Stomach (tissue), 4 donors: ENCODE measurements at regions not wholly inside any gene's neighbourhood (a gene's known extent, or its start where the extent isn't known, plus 50 kb on each side); places are given as distances from the start of the nearest gene placed in this dataset.

Experiments
- CTCF ChIP-seq, 7 experiments: fragments of 450-650 bp in 4 of 7; fragments of 200-600 bp in 3 of 7; sonication (generic) in 3 of 7; IDR thresholded peaks; one replicate each; pipeline ENCODE4 v1.5.1; 2016 to 2019; ENCODE audit warnings: antibody characterized with exemption in 7 of 7, control low read depth in 2 of 7, mild to moderate bottlenecking in 1 of 7
- POLR2A ChIP-seq, 4 donors: fragments of 450-650 bp; IDR thresholded peaks; one replicate each; pipeline ENCODE4 v1.6.1; 2016; ENCODE audit warnings: antibody characterized with exemption in 4 of 4, control low read depth in 2 of 4, mild to moderate bottlenecking in 1 of 4, moderate library complexity in 1 of 4

DNA sequence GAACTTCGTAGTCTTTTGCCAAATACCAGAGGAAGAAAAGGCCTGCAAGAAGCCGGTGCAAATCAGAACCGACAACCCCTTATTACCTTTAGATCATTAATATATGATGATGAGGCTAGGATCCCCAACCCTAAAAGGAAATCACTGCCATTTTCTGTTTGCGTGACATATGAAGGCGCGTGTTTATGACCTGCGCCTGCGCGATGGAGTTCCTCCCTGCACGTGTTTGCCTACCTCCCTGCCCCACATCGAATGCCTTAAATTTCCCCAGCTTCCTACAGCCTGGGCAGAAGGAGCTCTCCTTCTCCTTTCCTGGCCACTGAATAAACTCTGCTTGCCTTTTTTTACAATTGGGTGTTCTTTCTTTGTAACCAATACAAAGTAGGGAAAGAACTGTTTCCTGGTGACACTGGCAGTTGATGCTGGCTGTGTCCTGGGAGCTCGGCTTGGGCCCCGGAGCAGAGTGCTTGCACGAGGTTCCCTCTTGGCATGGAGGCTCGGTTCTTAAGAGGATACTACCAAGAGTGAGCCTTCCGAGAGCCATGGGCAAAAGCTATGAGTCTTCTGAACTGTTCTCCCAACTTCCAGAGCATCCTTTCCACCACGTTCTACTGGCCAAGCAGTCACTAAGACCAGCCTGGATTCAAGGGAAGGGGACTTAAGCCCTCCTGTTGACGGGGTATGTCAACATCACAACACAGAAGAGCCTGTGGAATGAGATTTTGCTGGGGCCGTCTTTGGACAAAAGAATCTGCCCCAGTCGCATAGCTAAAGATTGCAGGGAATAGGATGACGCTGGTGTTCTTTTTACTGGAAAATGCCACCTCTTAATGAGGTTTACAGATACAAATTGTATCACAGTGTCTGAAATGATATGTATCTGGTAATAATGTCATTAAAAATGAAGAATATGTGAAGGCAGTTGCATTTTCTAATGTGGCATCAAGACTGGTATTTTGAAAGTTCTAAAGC lies 179.8 kb downstream of the SH3BP4 start:
- no peak for TF ChIP-seq CTCF (IDR thresholded peaks at IDR 0.05)
- no peak for TF ChIP-seq POLR2A (IDR thresholded peaks at IDR 0.05)
